ENCODE measurements at regions not wholly inside any gene's neighbourhood (a gene's known extent, or its start where the extent isn't known, plus 50 kb on each side); places are given as distances from the start of the nearest gene placed in this dataset.

DNA sequence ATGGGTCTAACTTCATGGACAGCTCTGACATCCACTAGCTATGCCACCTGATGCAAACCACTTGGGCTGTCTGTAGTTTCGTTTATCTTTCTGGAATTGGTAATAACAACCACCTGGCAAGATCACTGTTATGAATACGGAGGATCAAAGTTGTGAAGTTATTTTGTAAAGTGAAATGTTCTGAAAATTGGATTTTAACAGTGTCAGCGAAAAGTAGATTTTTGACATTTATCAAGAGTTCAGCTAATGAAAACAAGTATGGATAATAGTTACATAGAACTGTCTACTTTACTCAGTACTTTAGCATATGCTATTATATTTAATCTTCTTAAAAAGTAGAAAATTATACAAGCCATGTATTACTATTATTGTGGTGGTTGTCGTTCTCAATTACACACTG is 813.8 kb downstream of the RNF144A start:
- no peak overlapping the region for H2AFZ ChIP-seq (ENCODE audit: insufficient read depth, low read length, poor library complexity)
- H2BK5ac ChIP-seq (ENCODE audit: low read depth, low read length, poor library complexity), result no peak overlapping the region
- no peaks in the 10 kb centered on the region for H3K27me3 ChIP-seq (ENCODE audit: insufficient read depth, low read length)
- H3K79me1 ChIP-seq (ENCODE audit: low read length), result no peaks in the 10 kb centered on the region
- no peaks in the 10 kb centered on the region for H3K9me3 ChIP-seq (ENCODE audit: insufficient read depth, low read depth, low read length)
- no peak overlapping the region for H3K4ac ChIP-seq (ENCODE audit: low read depth, low read length)
- no peak overlapping the region for H3K4me2 ChIP-seq (ENCODE audit: low read length)
- H3K14ac ChIP-seq (ENCODE audit: low read length), result no peak overlapping the region
- no peak overlapping the region for H3K4me3 ChIP-seq (ENCODE audit: low read depth, low read length)
- H3K79me2 ChIP-seq (ENCODE audit: control insufficient read depth, insufficient read depth, low read length, poor library complexity), result no peaks in the 10 kb centered on the region
- no peaks in the 10 kb centered on the region for H3K4me1 ChIP-seq (ENCODE audit: control insufficient read depth in 1 of 2, insufficient read depth in 2 of 2, low read length in 2 of 2)
- no peak overlapping the region for H2BK120ac ChIP-seq (ENCODE audit: insufficient read depth, low read length, poor library complexity)
- H3K27ac ChIP-seq (ENCODE audit: low read depth, low read length), result no peak overlapping the region
- H4K8ac ChIP-seq (ENCODE audit: low read depth, low read length), result no peak overlapping the region
- no peak overlapping the region for H4K91ac ChIP-seq (ENCODE audit: low read depth, low read length)
- H3K23ac ChIP-seq (ENCODE audit: low read length), result no peak overlapping the region
- no CpG with 5 or more reads among the region's 4 CpGs for WGBS (ENCODE audit: extremely low coverage, insufficient coverage, insufficient read length)
- no peak overlapping the region for H3K18ac ChIP-seq (ENCODE audit: low read length)
- H3K9ac ChIP-seq (ENCODE audit: low read length), result no peak overlapping the region
- no peak for DNase-seq
- no peak overlapping the region for H2AK5ac ChIP-seq (ENCODE audit: low read length)
- H4K12ac ChIP-seq (ENCODE audit: low read depth, low read length), result no peak overlapping the region
- no peak overlapping the region for H2BK12ac ChIP-seq (ENCODE audit: low read length)
- H3K36me3 ChIP-seq (ENCODE audit: control insufficient read depth in 1 of 2, insufficient read depth in 2 of 2, low read length in 2 of 2), result no peaks in the 10 kb centered on the region

DNA sequence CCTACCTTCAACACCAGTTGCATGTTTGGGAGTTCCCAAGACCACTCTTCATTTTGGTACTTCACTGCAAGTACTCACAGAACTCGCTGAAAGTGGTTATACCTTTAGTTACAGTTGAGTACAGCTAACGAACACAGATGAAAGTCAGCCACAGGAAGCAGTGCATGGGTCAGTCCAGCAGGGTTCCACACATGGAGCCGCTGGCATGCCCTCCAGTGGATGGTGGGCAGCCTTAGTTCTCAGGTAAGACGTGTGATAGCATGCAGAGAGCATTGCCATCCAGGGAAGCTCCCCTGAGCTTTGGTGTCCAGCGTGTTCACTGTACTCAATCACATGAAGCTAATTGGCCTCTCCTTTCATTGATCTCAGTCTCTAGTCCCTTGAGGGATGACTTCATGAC is 815.3 kb downstream of the RNF144A start:
- Histone ChIP-seq H3K14ac (ENCODE audit: low read length) (no peak overlapping the region), H2AK5ac (ENCODE audit: low read length) (no peak overlapping the region), H3K79me2 (ENCODE audit: control insufficient read depth, insufficient read depth, low read length, poor library complexity) (no peaks in the 10 kb centered on the region), H4K12ac (ENCODE audit: low read depth, low read length) (no peak overlapping the region), H3K79me1 (ENCODE audit: low read length) (no peaks in the 10 kb centered on the region), H3K4me1 (ENCODE audit: control insufficient read depth in 1 of 2, insufficient read depth in 2 of 2, low read length in 2 of 2) (no peaks in the 10 kb centered on the region), H2BK120ac (ENCODE audit: insufficient read depth, low read length, poor library complexity) (no peak overlapping the region), H4K91ac (ENCODE audit: low read depth, low read length) (no peak overlapping the region), H3K4me2 (ENCODE audit: low read length) (no peak overlapping the region), H3K27me3 (ENCODE audit: insufficient read depth, low read length) (no peaks in the 10 kb centered on the region), H3K9me3 (ENCODE audit: insufficient read depth, low read depth, low read length) (no peaks in the 10 kb centered on the region), H2BK12ac (ENCODE audit: low read length) (no peak overlapping the region), H2BK5ac (ENCODE audit: low read depth, low read length, poor library complexity) (no peak overlapping the region), H3K23ac (ENCODE audit: low read length) (no peak overlapping the region), H3K4me3 (ENCODE audit: low read depth, low read length) (no peak overlapping the region), H3K18ac (ENCODE audit: low read length) (no peak overlapping the region), H3K27ac (ENCODE audit: low read depth, low read length) (no peak overlapping the region), H2AFZ (ENCODE audit: insufficient read depth, low read length, poor library complexity) (no peak overlapping the region), H4K8ac (ENCODE audit: low read depth, low read length) (no peak overlapping the region), H3K9ac (ENCODE audit: low read length) (no peak overlapping the region), H3K36me3 (ENCODE audit: control insufficient read depth in 1 of 2, insufficient read depth in 2 of 2, low read length in 2 of 2) (no peaks in the 10 kb centered on the region), H3K4ac (ENCODE audit: low read depth, low read length) (no peak overlapping the region)
- no CpG with 5 or more reads among the region's 5 CpGs for WGBS (ENCODE audit: extremely low coverage, insufficient coverage, insufficient read length)
- no peak for DNase-seq

DNA sequence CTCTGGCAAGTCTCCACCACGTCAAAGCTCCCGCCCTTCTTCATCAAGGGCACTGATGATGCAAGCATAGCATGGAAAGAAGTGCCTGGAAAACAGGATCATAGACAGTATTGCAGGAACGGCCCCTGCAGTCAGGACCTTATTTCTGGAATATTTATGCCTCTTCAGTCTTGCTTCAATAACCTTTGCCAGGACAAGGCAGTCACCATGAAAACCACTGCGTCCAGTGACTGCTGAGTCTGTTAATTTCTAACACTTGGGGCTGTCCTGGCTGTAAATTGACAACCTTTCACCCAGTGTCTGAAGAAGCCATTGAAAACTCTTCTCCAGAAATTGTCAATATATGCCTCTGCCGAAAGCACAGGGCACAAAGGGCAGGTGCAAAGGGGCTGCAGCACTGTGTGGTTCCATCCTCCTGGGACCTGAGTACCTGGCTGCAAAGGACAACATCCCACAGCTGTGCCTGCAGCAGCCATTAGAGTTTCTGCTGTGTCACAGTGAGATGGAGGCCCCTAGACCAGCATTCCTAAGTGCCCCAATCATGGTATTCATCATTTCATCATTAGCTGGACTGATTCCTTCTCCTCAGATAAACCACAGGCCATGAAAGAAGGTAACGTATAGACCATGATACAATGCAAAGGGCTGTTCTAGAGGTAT is 819.6 kb downstream of the RNF144A start:
- H4K8ac ChIP-seq (ENCODE audit: low read depth, low read length), result no peak overlapping the region
- no peak overlapping the region for H2AK5ac ChIP-seq (ENCODE audit: low read length)
- no peak overlapping the region for H2BK120ac ChIP-seq (ENCODE audit: insufficient read depth, low read length, poor library complexity)
- H2BK12ac ChIP-seq (ENCODE audit: low read length), result no peak overlapping the region
- H3K4ac ChIP-seq (ENCODE audit: low read depth, low read length), result no peak overlapping the region
- H3K18ac ChIP-seq (ENCODE audit: low read length), result no peak overlapping the region
- no peak overlapping the region for H4K12ac ChIP-seq (ENCODE audit: low read depth, low read length)
- H3K9me3 ChIP-seq (ENCODE audit: insufficient read depth, low read depth, low read length), result no peaks in the 10 kb centered on the region
- no peaks in the 10 kb centered on the region for H3K79me1 ChIP-seq (ENCODE audit: low read length)
- H3K9ac ChIP-seq (ENCODE audit: low read length), result no peak overlapping the region
- H3K27ac ChIP-seq (ENCODE audit: low read depth, low read length), result no peak overlapping the region
- no CpG with 5 or more reads among the region's 6 CpGs for WGBS (ENCODE audit: extremely low coverage, insufficient coverage, insufficient read length)
- H4K91ac ChIP-seq (ENCODE audit: low read depth, low read length), result no peak overlapping the region
- H3K23ac ChIP-seq (ENCODE audit: low read length), result no peak overlapping the region
- DNase-seq, result peak in 1 of 2 donors; percentile 4
- H3K14ac ChIP-seq (ENCODE audit: low read length), result no peak overlapping the region
- H2BK5ac ChIP-seq (ENCODE audit: low read depth, low read length, poor library complexity), result no peak overlapping the region
- peaks cover 0 to 2% of the 10 kb centered on the region in 2 experiments for H3K4me1 ChIP-seq (ENCODE audit: control insufficient read depth in 1 of 2, insufficient read depth in 2 of 2, low read length in 2 of 2)
- H3K79me2 ChIP-seq (ENCODE audit: control insufficient read depth, insufficient read depth, low read length, poor library complexity), result no peaks in the 10 kb centered on the region
- no peak overlapping the region for H2AFZ ChIP-seq (ENCODE audit: insufficient read depth, low read length, poor library complexity)
- no peak overlapping the region for H3K4me3 ChIP-seq (ENCODE audit: low read depth, low read length)
- no peaks in the 10 kb centered on the region for H3K27me3 ChIP-seq (ENCODE audit: insufficient read depth, low read length)
- no peaks in the 10 kb centered on the region for H3K36me3 ChIP-seq (ENCODE audit: control insufficient read depth in 1 of 2, insufficient read depth in 2 of 2, low read length in 2 of 2)
- no peak overlapping the region for H3K4me2 ChIP-seq (ENCODE audit: low read length)

DNA sequence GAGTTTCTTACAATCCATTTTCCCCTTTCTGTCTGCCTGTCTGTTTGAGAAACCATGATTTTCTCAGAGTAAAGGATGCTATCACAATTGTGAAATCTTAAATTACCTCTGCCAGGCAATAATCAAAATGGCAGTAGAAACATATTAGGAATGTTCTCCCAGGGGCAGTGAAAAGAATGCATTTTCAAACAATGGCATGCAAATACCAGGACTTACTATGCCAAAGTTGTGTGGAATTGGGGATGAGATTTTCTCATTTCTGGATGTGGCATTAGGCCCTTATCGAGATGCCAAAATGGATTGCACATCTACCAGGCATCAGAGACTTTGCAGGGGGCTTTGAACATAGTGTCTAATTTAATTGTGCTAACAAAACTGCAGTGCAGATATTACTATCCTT is 821.4 kb downstream of the RNF144A start:
- H3K23ac ChIP-seq (ENCODE audit: low read length), result no peak overlapping the region
- H3K4ac ChIP-seq (ENCODE audit: low read depth, low read length), result no peak overlapping the region
- no peak overlapping the region for H2BK12ac ChIP-seq (ENCODE audit: low read length)
- no peaks in the 10 kb centered on the region for H3K79me2 ChIP-seq (ENCODE audit: control insufficient read depth, insufficient read depth, low read length, poor library complexity)
- H2BK5ac ChIP-seq (ENCODE audit: low read depth, low read length, poor library complexity), result no peak overlapping the region
- no peak overlapping the region for H2AFZ ChIP-seq (ENCODE audit: insufficient read depth, low read length, poor library complexity)
- H3K79me1 ChIP-seq (ENCODE audit: low read length), result no peaks in the 10 kb centered on the region
- H3K36me3 ChIP-seq (ENCODE audit: control insufficient read depth in 1 of 2, insufficient read depth in 2 of 2, low read length in 2 of 2), result no peaks in the 10 kb centered on the region
- no CpG with 5 or more reads among the region's 1 CpG for WGBS (ENCODE audit: extremely low coverage, insufficient coverage, insufficient read length)
- no peak overlapping the region for H3K9ac ChIP-seq (ENCODE audit: low read length)
- H2AK5ac ChIP-seq (ENCODE audit: low read length), result no peak overlapping the region
- no peaks in the 10 kb centered on the region for H3K27me3 ChIP-seq (ENCODE audit: insufficient read depth, low read length)
- H3K4me1 ChIP-seq (ENCODE audit: control insufficient read depth in 1 of 2, insufficient read depth in 2 of 2, low read length in 2 of 2), result peaks cover 0 to 2% of the 10 kb centered on the region in 2 experiments
- no peak overlapping the region for H3K4me3 ChIP-seq (ENCODE audit: low read depth, low read length)
- no peak overlapping the region for H3K14ac ChIP-seq (ENCODE audit: low read length)
- no peak overlapping the region for H3K27ac ChIP-seq (ENCODE audit: low read depth, low read length)
- no peak for DNase-seq
- H3K9me3 ChIP-seq (ENCODE audit: insufficient read depth, low read depth, low read length), result no peaks in the 10 kb centered on the region
- H2BK120ac ChIP-seq (ENCODE audit: insufficient read depth, low read length, poor library complexity), result no peak overlapping the region
- H3K4me2 ChIP-seq (ENCODE audit: low read length), result no peak overlapping the region
- H4K8ac ChIP-seq (ENCODE audit: low read depth, low read length), result no peak overlapping the region
- H4K91ac ChIP-seq (ENCODE audit: low read depth, low read length), result no peak overlapping the region
- H3K18ac ChIP-seq (ENCODE audit: low read length), result no peak overlapping the region
- no peak overlapping the region for H4K12ac ChIP-seq (ENCODE audit: low read depth, low read length)

Data from trophoblast cell (in vitro differentiated cells and primary cell).